CD14-positive monocyte (primary cell): ENCODE measurements at regions not wholly inside any gene's neighbourhood (a gene's known extent, or its start where the extent isn't known, plus 50 kb on each side); places are given as distances from the start of the nearest gene placed in this dataset.

Source experiments
- DNase-seq, 3 donors: peaks; one replicate each; pipeline ENCODE4 v3.0.0-alpha.2; 2011 to 2022
- H2AFZ ChIP-seq: 2 replicates; pipeline ENCODE4 v1.6.0; 2012; ENCODE audit warnings: mild to moderate bottlenecking, low read depth, low read length, inconsistent platforms; ENCODE audit not compliant: insufficient read depth, poor library complexity, severe bottlenecking
- H3K27ac ChIP-seq, 2 donors: 1 replicate in 1 of 2; 2 replicates in 1 of 2; pipeline ENCODE4 v1.5.1; 2012 to 2013; ENCODE audit warnings: low read length in 2 of 2, control low read depth in 1 of 2, inconsistent platforms in 1 of 2, low read depth in 1 of 2, mild to moderate bottlenecking in 1 of 2
- H3K27me3 ChIP-seq, 2 donors: one replicate each; pipeline versions ENCODE4 v1.6.0 to v1.6.1; 2011 to 2013; ENCODE audit warnings: low read length in 2 of 2; ENCODE audit not compliant: control insufficient read depth in 2 of 2, insufficient read depth in 2 of 2
- H3K36me3 ChIP-seq, 2 donors: replicated peaks in 1 of 2; 1 replicate in 1 of 2; 2 replicates in 1 of 2; pipeline versions ENCODE4 v1.5.1 to v1.6.1; 2012 to 2013; ENCODE audit warnings: low read length in 2 of 2, control low read depth in 1 of 2, inconsistent platforms in 1 of 2, mild to moderate bottlenecking in 1 of 2; ENCODE audit not compliant: insufficient read depth in 2 of 2, control insufficient read depth in 1 of 2
- H3K4me1 ChIP-seq, 2 donors: 1 replicate in 1 of 2; 2 replicates in 1 of 2; pipeline versions ENCODE4 v1.5.1 to v1.6.1; 2012 to 2013; ENCODE audit warnings: low read length in 2 of 2, control low read depth in 1 of 2, inconsistent platforms in 1 of 2, mild to moderate bottlenecking in 1 of 2, moderate library complexity in 1 of 2; ENCODE audit not compliant: insufficient read depth in 2 of 2, control insufficient read depth in 1 of 2
- H3K4me2 ChIP-seq: replicated peaks from 2 replicates; pipeline ENCODE3; 2012; ENCODE audit warnings: low read length, moderate library complexity, mild to moderate bottlenecking; ENCODE audit not compliant: poor library complexity, severe bottlenecking; ENCODE audit errors: extremely low read depth
- H3K4me3 ChIP-seq, 3 experiments: fragments of 200-600 bp in 1 of 3; sonication (generic) in 1 of 3; replicated peaks in 1 of 3; 1 replicate in 2 of 3; 2 replicates in 1 of 3; pipeline ENCODE4 v1.5.1; 2011 to 2013; ENCODE audit warnings: low read length in 3 of 3, mild to moderate bottlenecking in 3 of 3, control low read depth in 2 of 3, low read depth in 2 of 3, inconsistent platforms in 1 of 3, moderate library complexity in 1 of 3
- H3K79me2 ChIP-seq: 2 replicates; pipeline ENCODE4 v1.6.0; 2012; ENCODE audit warnings: mild to moderate bottlenecking, control low read depth, inconsistent platforms, low read length, moderate library complexity; ENCODE audit not compliant: insufficient read depth
- H3K9ac ChIP-seq: 2 replicates; pipeline ENCODE4 v1.6.0; 2017; ENCODE audit warnings: low read length, mild to moderate bottlenecking; ENCODE audit not compliant: insufficient read depth, poor library complexity, severe bottlenecking
- H3K9me3 ChIP-seq, 2 donors: replicated peaks in 1 of 2; 1 replicate in 1 of 2; 2 replicates in 1 of 2; pipeline versions ENCODE4 v1.5.1 to v1.6.1; 2012 to 2013; ENCODE audit warnings: low read length in 2 of 2, control low read depth in 1 of 2; ENCODE audit not compliant: control insufficient read depth in 1 of 2, insufficient read depth in 1 of 2
- H4K20me1 ChIP-seq: 2 replicates; pipeline ENCODE4 v1.6.0; 2012; ENCODE audit warnings: mild to moderate bottlenecking, low read length, control low read depth, moderate library complexity; ENCODE audit not compliant: insufficient read depth
- H3K27ac Mint-ChIP-seq, 7 donors: one replicate each; pipeline ENCODE4 v1.8.0; 2020; ENCODE audit warnings: mild to moderate bottlenecking in 7 of 7, mixed read lengths in 7 of 7, moderate library complexity in 6 of 7, inconsistent platforms in 2 of 7
- H3K27me3 Mint-ChIP-seq, 3 donors: one replicate each; pipeline ENCODE4 v1.8.0; 2021 to 2022; ENCODE audit warnings: low read depth in 3 of 3, mild to moderate bottlenecking in 3 of 3, mixed read lengths in 3 of 3, moderate library complexity in 3 of 3, inconsistent platforms in 1 of 3
- H3K36me3 Mint-ChIP-seq, 2 donors: one replicate each; pipeline ENCODE4 v1.8.0; 2020; ENCODE audit warnings: mixed read lengths in 2 of 2, inconsistent platforms in 1 of 2, mild to moderate bottlenecking in 1 of 2
- H3K4me1 Mint-ChIP-seq: one replicate; pipeline ENCODE4 v1.8.0; 2020; ENCODE audit warnings: mild to moderate bottlenecking, mixed read lengths
- H3K4me3 Mint-ChIP-seq, 2 donors: one replicate each; pipeline ENCODE4 v1.8.0; 2020; ENCODE audit warnings: mild to moderate bottlenecking in 2 of 2, mixed read lengths in 2 of 2, moderate library complexity in 1 of 2
- H3K9me3 Mint-ChIP-seq, 7 donors: one replicate each; pipeline ENCODE4 v1.8.0; 2020 to 2022; ENCODE audit warnings: mixed read lengths in 7 of 7, mild to moderate bottlenecking in 6 of 7, moderate library complexity in 6 of 7, inconsistent platforms in 2 of 7
- CTCF ChIP-seq: fragments of 200-600 bp; IDR thresholded peaks from one replicate; pipeline ENCODE4 v1.8.0; 2022; ENCODE audit warnings: antibody characterized with exemption, mild to moderate bottlenecking
- WGBS: methylation state at CpG from one replicate; pipeline ENCODE4 v1.1.5; 2013; ENCODE audit warnings: missing lambda C conversion rate; ENCODE audit not compliant: insufficient coverage; 5-methylcytosine and 5-hydroxymethylcytosine counted together
- intact Hi-C, 2 donors: fragments of 100-400 bp; cut with micrococcal nuclease; formaldehyde crosslinking; loops; one replicate each; pipeline versions ENCODE4 v1.15.0 to v1.15.1; 2023

- no peaks in the 10 kb centered on the region for H3K9me3 ChIP-seq
- no peak overlapping the region for H3K4me3 ChIP-seq
- Mint-ChIP-seq H3K9me3 (peaks cover 0 to 1% (median 0%) of the 10 kb centered on the region in 7 donors), H3K4me3 (no peak overlapping the region), H3K4me1 (no peaks in the 10 kb centered on the region), H3K27me3 (peaks cover 4 to 6% (median 5%) of the 10 kb centered on the region in 3 donors), H3K36me3 (no peaks in the 10 kb centered on the region), H3K27ac (no peak overlapping the region)
- no peak overlapping the region for H3K9ac ChIP-seq
- no CpG with 5 or more reads among the region's 1 CpG for WGBS
- H2AFZ ChIP-seq = no peak overlapping the region
- no peaks in the 10 kb centered on the region for H4K20me1 ChIP-seq
- H3K79me2 ChIP-seq = no peaks in the 10 kb centered on the region
- TF ChIP-seq CTCF = no peak
- H3K4me1 ChIP-seq = no peaks in the 10 kb centered on the region
- intact Hi-C loops = no loop called here
- DNase-seq = no peak
- H3K27ac ChIP-seq = no peak overlapping the region
- no peaks in the 10 kb centered on the region for H3K36me3 ChIP-seq
- H3K27me3 ChIP-seq = no peaks in the 10 kb centered on the region
- no peak overlapping the region for H3K4me2 ChIP-seq
These were observed 197.1 kb upstream of the SSTR4 start for GRCh38 chr20:22838001-22838400.

GRCh38 chr20:22841846-22842245, 193.3 kb upstream of the SSTR4 start:
- Histone ChIP-seq H3K4me1 (no peaks in the 10 kb centered on the region), H3K36me3 (no peaks in the 10 kb centered on the region), H3K79me2 (no peaks in the 10 kb centered on the region), H4K20me1 (no peaks in the 10 kb centered on the region), H3K4me3 (no peak overlapping the region), H3K9me3 (no peaks in the 10 kb centered on the region), H2AFZ (no peak overlapping the region), H3K9ac (no peak overlapping the region), H3K4me2 (no peak overlapping the region), H3K27ac (no peak overlapping the region), H3K27me3 (no peaks in the 10 kb centered on the region)
- no peak for DNase-seq
- TF ChIP-seq CTCF = no peak
- peaks cover 1 to 5% (median 3%) of the 10 kb centered on the region in 3 donors for H3K27me3 Mint-ChIP-seq
- no peak overlapping the region for H3K4me3 Mint-ChIP-seq
- intact Hi-C loops = no loop called here
- 85% methylated on average over 2 of the region's 4 CpGs for WGBS
- H3K4me1 Mint-ChIP-seq = no peaks in the 10 kb centered on the region
- no peaks in the 10 kb centered on the region for H3K36me3 Mint-ChIP-seq
- H3K27ac Mint-ChIP-seq = no peak overlapping the region
- no peaks in the 10 kb centered on the region for H3K9me3 Mint-ChIP-seq
